SK-N-SH (cell line): ENCODE measurements at regions not wholly inside any gene's neighbourhood (a gene's known extent, or its start where the extent isn't known, plus 50 kb on each side); places are given as distances from the start of the nearest gene placed in this dataset.
A peak's percentile ranks its signal among the peaks of the same experiment; 100 is the strongest.

ENCODE experiments used
- CTCF ChIA-PET: fragments of 300-600, 350-600 bp; formaldehyde crosslinking; extraction: SDS; loops from one replicate; lab custom pipeline; 2021; lab: Yijun Ruan, JAX
- POLR2A ChIA-PET: fragments of 350-600 bp; sonication (Branson Sonifier 250); formaldehyde crosslinking; extraction: SDS; loops from one replicate; lab custom pipeline; 2020; ENCODE audit warnings: antibody characterized with exemption, inconsistent platforms; lab: Yijun Ruan, JAX
- DNase-seq: peaks from one replicate; pipeline ENCODE4 v3.0.0; 2012
- H2AFZ ChIP-seq: fragments of 200-600 bp; sonication (generic); 2 replicates; pipeline ENCODE4 v1.8.1; 2016; ENCODE audit warnings: antibody characterized with exemption, mild to moderate bottlenecking, low read depth
- H3F3A ChIP-seq: fragments of 200-600 bp; sonication (generic); replicated peaks from 2 replicates; pipeline ENCODE3; 2016; ENCODE audit warnings: antibody characterized with exemption, mild to moderate bottlenecking; ENCODE audit not compliant: insufficient read depth
- H3K27ac ChIP-seq, 2 experiments: fragments of 200-500 bp in 1 of 2; fragments of 200-600 bp in 1 of 2; sonication (Bioruptor generic) in 1 of 2; sonication (generic), shearing (Covaris generic) in 1 of 2; 2 replicates each; pipeline versions ENCODE4 v1.5.1 to v1.6.1; 2014 to 2016; ENCODE audit warnings: low read depth in 2 of 2, inconsistent platforms in 1 of 2, low read length in 1 of 2, mild to moderate bottlenecking in 1 of 2, mixed read lengths in 1 of 2
- H3K27me3 ChIP-seq: fragments of 200-600 bp; sonication (generic), shearing (Covaris generic); 2 replicates; pipeline ENCODE4 v1.6.1; 2016; ENCODE audit warnings: mixed run types; ENCODE audit not compliant: insufficient read depth
- H3K36me3 ChIP-seq, 2 experiments: fragments of 200-500 bp in 1 of 2; fragments of 200-600 bp in 1 of 2; sonication (Bioruptor generic) in 1 of 2; sonication (generic) in 1 of 2; replicated peaks in 1 of 2; 2 replicates each; pipeline versions ENCODE3 to v1.5.1; 2014 to 2016; ENCODE audit warnings: low read length in 1 of 2, mild to moderate bottlenecking in 1 of 2; ENCODE audit not compliant: insufficient read depth in 2 of 2, control insufficient read depth in 1 of 2
- H3K4me1 ChIP-seq, 2 experiments: fragments of 200-500 bp in 1 of 2; fragments of 200-600 bp in 1 of 2; sonication (Bioruptor generic) in 1 of 2; sonication (generic), shearing (Covaris generic) in 1 of 2; 2 replicates each; pipeline versions ENCODE4 v1.5.1 to v1.6.1; 2014 to 2016; ENCODE audit warnings: low read depth in 1 of 2, low read length in 1 of 2, mixed run types in 1 of 2; ENCODE audit not compliant: insufficient read depth in 2 of 2, control insufficient read depth in 1 of 2
- H3K4me2 ChIP-seq: fragments of 200-600 bp; sonication (generic), shearing (Covaris generic); 2 replicates; pipeline ENCODE4 v1.6.1; 2017; ENCODE audit warnings: mixed run types
- H3K4me3 ChIP-seq, 2 experiments: fragments of 200-500 bp in 1 of 2; fragments of 200-600 bp in 1 of 2; sonication (Bioruptor generic) in 1 of 2; sonication (generic), shearing (Covaris generic) in 1 of 2; 2 replicates each; pipeline versions ENCODE4 v1.5.1 to v1.8.1; 2014 to 2016; ENCODE audit warnings: low read depth in 2 of 2, inconsistent platforms in 1 of 2, low read length in 1 of 2, mild to moderate bottlenecking in 1 of 2, mixed read lengths in 1 of 2, moderate library complexity in 1 of 2
- H3K79me2 ChIP-seq: fragments of 200-600 bp; sonication (generic); 2 replicates; pipeline ENCODE4 v1.8.1; 2017; ENCODE audit warnings: mild to moderate bottlenecking; ENCODE audit not compliant: insufficient read depth
- H3K9ac ChIP-seq: fragments of 200-600 bp; sonication (generic); 2 replicates; pipeline ENCODE4 v1.6.1; 2017; ENCODE audit warnings: mixed run types
- H3K9me2 ChIP-seq: fragments of 200-600 bp; sonication (generic); 2 replicates; pipeline ENCODE4 v1.6.1; 2017; ENCODE audit warnings: mixed run types
- H3K9me3 ChIP-seq: fragments of 200-600 bp; sonication (generic); 2 replicates; pipeline ENCODE4 v1.6.1; 2017; ENCODE audit warnings: mixed run types, mild to moderate bottlenecking, moderate library complexity
- H4K20me1 ChIP-seq: fragments of 200-600 bp; sonication (generic); 2 replicates; pipeline ENCODE4 v1.6.1; 2017; ENCODE audit warnings: mild to moderate bottlenecking, mixed run types; ENCODE audit not compliant: insufficient read depth
- CHD2 ChIP-seq: fragments of 150-350 bp; IDR thresholded peaks from 2 replicates; pipeline ENCODE4 v1.6.1; 2018; ENCODE audit warnings: low read length; ENCODE audit not compliant: partially characterized antibody
- ELF1 ChIP-seq: IDR thresholded peaks from 2 replicates; pipeline ENCODE4 v1.4.0; 2012
- FOSL2 ChIP-seq: IDR thresholded peaks from 2 replicates; pipeline ENCODE4 v1.4.0; 2012; ENCODE audit warnings: low read depth, mild to moderate bottlenecking, moderate library complexity, borderline replicate concordance
- FOXJ3 ChIP-seq: sonication (generic); formaldehyde crosslinking; IDR thresholded peaks from 2 replicates; pipeline ENCODE4 v1.5.1; 2020; ENCODE audit warnings: mild to moderate bottlenecking, missing genetic modification reagents
- GABPA ChIP-seq: IDR thresholded peaks from 2 replicates; pipeline ENCODE4 v1.4.0; 2012; ENCODE audit warnings: low read depth, mild to moderate bottlenecking
- GATA2 ChIP-seq: sonication (generic); formaldehyde crosslinking; IDR thresholded peaks from 2 replicates; pipeline ENCODE4 v1.5.0; 2020; ENCODE audit warnings: mild to moderate bottlenecking, missing genetic modification reagents
- NRF1 ChIP-seq: IDR thresholded peaks from 2 replicates; pipeline ENCODE4 v1.6.1; 2012; ENCODE audit warnings: low read depth, mild to moderate bottlenecking, low read length
- POLR2AphosphoS5 ChIP-seq: IDR thresholded peaks from 2 replicates; pipeline ENCODE4 v1.6.1; 2012; ENCODE audit warnings: low read depth, low read length
- RCOR1 ChIP-seq: fragments of 150-350 bp; IDR thresholded peaks from 2 replicates; pipeline ENCODE4 v1.6.1; 2017; ENCODE audit warnings: antibody characterized with exemption, low read length
- RFX5 ChIP-seq: IDR thresholded peaks from 2 replicates; pipeline ENCODE4 v1.6.1; 2012; ENCODE audit warnings: mild to moderate bottlenecking, improper control_type of control experiment, low read length
- RXRA ChIP-seq: IDR thresholded peaks from 2 replicates; pipeline ENCODE4 v1.4.0; 2012; ENCODE audit warnings: low read depth, mild to moderate bottlenecking, borderline replicate concordance
- SIN3A ChIP-seq: IDR thresholded peaks from 2 replicates; pipeline ENCODE4 v1.6.1; 2012; ENCODE audit warnings: low read depth, mild to moderate bottlenecking, low read length, moderate library complexity, borderline replicate concordance
- TAF1 ChIP-seq: IDR thresholded peaks from 2 replicates; pipeline ENCODE4 v1.6.1; 2012; ENCODE audit warnings: low read depth, mild to moderate bottlenecking, low read length, moderate library complexity, borderline replicate concordance
- TEAD4 ChIP-seq: IDR thresholded peaks from 2 replicates; pipeline ENCODE4 v1.4.0; 2012; ENCODE audit warnings: mild to moderate bottlenecking, borderline replicate concordance; ENCODE audit not compliant: insufficient read depth
- YY1 ChIP-seq: IDR thresholded peaks from 2 replicates; pipeline ENCODE4 v1.4.0; 2012; ENCODE audit warnings: low read depth, mild to moderate bottlenecking
- WGBS: methylation state at CpG from one replicate; pipeline ENCODE4 v1.1.6; 2017; ENCODE audit warnings: low lambda C conversion rate; 5-methylcytosine and 5-hydroxymethylcytosine counted together
- TF ChIP-seq, protein P1 (sequence below): IDR thresholded peaks from 2 replicates; pipeline ENCODE4 v1.4.0; 2012; ENCODE audit warnings: low read depth, borderline replicate concordance
- TF ChIP-seq, protein P2 (sequence below): fragments of 150-350 bp; IDR thresholded peaks from 2 replicates; pipeline ENCODE4 v1.6.1; 2017; ENCODE audit warnings: antibody characterized with exemption, low read length, low read depth, borderline replicate concordance
- TF ChIP-seq, protein P3 (sequence below): IDR thresholded peaks from 2 replicates; pipeline ENCODE4; 2012
- TF ChIP-seq, protein P4 (sequence below): fragments of 150-350 bp; IDR thresholded peaks from 2 replicates; pipeline ENCODE4 v1.6.1; 2016; ENCODE audit warnings: mild to moderate bottlenecking, low read depth, low read length

DNA sequence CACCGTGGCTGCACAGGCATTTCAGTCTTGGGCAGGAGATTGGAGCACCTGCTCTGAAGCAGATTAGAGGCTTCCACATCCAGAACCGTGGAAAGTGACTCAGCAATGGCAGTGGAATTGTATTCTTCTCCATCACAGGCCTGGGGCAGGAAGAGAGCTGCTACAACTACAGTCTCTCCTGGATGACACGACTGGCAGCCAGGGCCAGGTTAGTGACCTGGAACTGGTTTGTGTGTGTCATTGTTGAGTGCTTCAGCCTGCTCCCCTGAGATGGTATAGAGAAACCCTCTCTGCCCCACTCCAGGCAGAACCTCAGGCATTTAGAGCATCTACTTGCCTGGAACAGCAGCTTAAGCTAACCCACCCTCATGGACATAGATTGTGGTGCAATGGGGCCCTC is 596.5 kb upstream of the INTU start:
- H3K27ac ChIP-seq = no peak overlapping the region
- no peaks in the 10 kb centered on the region for H3K36me3 ChIP-seq
- WGBS = 44% methylated on average over 2 of the region's 3 CpGs
- no peak for TF ChIP-seq TAF1
- TF ChIP-seq, protein P1, sequence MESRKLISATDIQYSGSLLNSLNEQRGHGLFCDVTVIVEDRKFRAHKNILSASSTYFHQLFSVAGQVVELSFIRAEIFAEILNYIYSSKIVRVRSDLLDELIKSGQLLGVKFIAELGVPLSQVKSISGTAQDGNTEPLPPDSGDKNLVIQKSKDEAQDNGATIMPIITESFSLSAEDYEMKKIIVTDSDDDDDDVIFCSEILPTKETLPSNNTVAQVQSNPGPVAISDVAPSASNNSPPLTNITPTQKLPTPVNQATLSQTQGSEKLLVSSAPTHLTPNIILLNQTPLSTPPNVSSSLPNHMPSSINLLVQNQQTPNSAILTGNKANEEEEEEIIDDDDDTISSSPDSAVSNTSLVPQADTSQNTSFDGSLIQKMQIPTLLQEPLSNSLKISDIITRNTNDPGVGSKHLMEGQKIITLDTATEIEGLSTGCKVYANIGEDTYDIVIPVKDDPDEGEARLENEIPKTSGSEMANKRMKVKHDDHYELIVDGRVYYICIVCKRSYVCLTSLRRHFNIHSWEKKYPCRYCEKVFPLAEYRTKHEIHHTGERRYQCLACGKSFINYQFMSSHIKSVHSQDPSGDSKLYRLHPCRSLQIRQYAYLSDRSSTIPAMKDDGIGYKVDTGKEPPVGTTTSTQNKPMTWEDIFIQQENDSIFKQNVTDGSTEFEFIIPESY = no peak
- H3K4me1 ChIP-seq = no peaks in the 10 kb centered on the region
- H3F3A ChIP-seq = no peaks in the 10 kb centered on the region
- no peak overlapping the region for H3K4me3 ChIP-seq
- H3K9ac ChIP-seq = no peak overlapping the region
- ChIA-PET CTCF (interaction anchor here (0.9 kb wide), 1 partner anchor 13 kb away, joined by 3 read pairs; no protein-coding TSS in a partner anchor), POLR2A (no interaction called here)
- DNase-seq = no peak
- H3K9me3 ChIP-seq = no peaks in the 10 kb centered on the region
- no peaks in the 10 kb centered on the region for H3K9me2 ChIP-seq
- H3K27me3 ChIP-seq = no peaks in the 10 kb centered on the region
- H2AFZ ChIP-seq = no peak overlapping the region
- H4K20me1 ChIP-seq = no peaks in the 10 kb centered on the region
- H3K4me2 ChIP-seq = no peak overlapping the region
- H3K79me2 ChIP-seq = no peaks in the 10 kb centered on the region

DNA sequence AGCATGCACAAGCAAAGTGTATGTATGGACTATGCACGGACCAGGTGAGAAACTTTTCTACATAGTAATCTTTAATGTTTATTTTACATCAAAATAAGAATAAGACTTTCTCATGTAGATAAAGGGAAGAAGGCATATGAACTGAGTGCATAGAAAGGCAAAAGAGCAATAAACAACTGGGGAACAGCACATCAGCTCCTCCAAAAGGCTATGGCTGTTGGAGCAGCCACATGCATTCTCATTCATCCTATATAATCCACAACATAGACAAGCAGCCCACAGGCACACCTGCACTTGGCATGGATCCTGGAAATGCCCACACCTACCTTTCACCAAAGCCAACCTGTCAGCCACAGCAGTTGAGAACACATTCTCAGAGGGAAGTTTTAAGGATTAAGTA is 586.9 kb upstream of the INTU start:
- Histone ChIP-seq H3K79me2 (no peaks in the 10 kb centered on the region), H3K27me3 (no peaks in the 10 kb centered on the region), H3K4me3 (no peak overlapping the region), H3K4me1 (no peaks in the 10 kb centered on the region), H4K20me1 (no peaks in the 10 kb centered on the region), H3K9ac (no peak overlapping the region), H3K4me2 (no peak overlapping the region), H2AFZ (peak overlapping the region; percentile 61; the same call in 1 of the 2 replicates), H3F3A (no peaks in the 10 kb centered on the region), H3K36me3 (no peaks in the 10 kb centered on the region), H3K9me2 (no peaks in the 10 kb centered on the region), H3K9me3 (no peaks in the 10 kb centered on the region), H3K27ac (no peak overlapping the region)
- no peak for DNase-seq
- ChIA-PET POLR2A (no interaction called here), CTCF (no interaction called here)
- 50% methylated on average over 1 of the region's 1 CpG for WGBS
- TF ChIP-seq POLR2AphosphoS5 = no peak
- TF ChIP-seq CHD2 = no peak
- TF ChIP-seq, protein P2, sequence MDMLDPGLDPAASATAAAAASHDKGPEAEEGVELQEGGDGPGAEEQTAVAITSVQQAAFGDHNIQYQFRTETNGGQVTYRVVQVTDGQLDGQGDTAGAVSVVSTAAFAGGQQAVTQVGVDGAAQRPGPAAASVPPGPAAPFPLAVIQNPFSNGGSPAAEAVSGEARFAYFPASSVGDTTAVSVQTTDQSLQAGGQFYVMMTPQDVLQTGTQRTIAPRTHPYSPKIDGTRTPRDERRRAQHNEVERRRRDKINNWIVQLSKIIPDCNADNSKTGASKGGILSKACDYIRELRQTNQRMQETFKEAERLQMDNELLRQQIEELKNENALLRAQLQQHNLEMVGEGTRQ = no peak
- TF ChIP-seq RXRA = no peak
- TF ChIP-seq FOSL2 = no peak
- no peak for TF ChIP-seq GABPA
- TF ChIP-seq, protein P3, sequence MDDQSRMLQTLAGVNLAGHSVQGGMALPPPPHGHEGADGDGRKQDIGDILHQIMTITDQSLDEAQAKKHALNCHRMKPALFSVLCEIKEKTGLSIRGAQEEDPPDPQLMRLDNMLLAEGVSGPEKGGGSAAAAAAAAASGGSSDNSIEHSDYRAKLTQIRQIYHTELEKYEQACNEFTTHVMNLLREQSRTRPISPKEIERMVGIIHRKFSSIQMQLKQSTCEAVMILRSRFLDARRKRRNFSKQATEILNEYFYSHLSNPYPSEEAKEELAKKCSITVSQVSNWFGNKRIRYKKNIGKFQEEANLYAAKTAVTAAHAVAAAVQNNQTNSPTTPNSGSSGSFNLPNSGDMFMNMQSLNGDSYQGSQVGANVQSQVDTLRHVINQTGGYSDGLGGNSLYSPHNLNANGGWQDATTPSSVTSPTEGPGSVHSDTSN = no peak
- no peak for TF ChIP-seq FOXJ3 (CRISPR knock-in tag)
- no peak for TF ChIP-seq NRF1
- TF ChIP-seq GATA2 (CRISPR knock-in tag) = no peak
- no peak for TF ChIP-seq RCOR1
- no peak for TF ChIP-seq SIN3A
- TF ChIP-seq ELF1 = no peak
- TF ChIP-seq TEAD4 = no peak
- TF ChIP-seq RFX5 = no peak
- TF ChIP-seq YY1 = no peak
- TF ChIP-seq, protein P4, sequence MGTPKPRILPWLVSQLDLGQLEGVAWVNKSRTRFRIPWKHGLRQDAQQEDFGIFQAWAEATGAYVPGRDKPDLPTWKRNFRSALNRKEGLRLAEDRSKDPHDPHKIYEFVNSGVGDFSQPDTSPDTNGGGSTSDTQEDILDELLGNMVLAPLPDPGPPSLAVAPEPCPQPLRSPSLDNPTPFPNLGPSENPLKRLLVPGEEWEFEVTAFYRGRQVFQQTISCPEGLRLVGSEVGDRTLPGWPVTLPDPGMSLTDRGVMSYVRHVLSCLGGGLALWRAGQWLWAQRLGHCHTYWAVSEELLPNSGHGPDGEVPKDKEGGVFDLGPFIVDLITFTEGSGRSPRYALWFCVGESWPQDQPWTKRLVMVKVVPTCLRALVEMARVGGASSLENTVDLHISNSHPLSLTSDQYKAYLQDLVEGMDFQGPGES = no peak
